ENCODE measurements at regions not wholly inside any gene's neighbourhood (a gene's known extent, or its start where the extent isn't known, plus 50 kb on each side); places are given as distances from the start of the nearest gene placed in this dataset.

- no peak for TF ChIP-seq CTCF (IDR thresholded peaks at IDR 0.05; ENCODE audit: low read depth, low read length)
- H3K4me3 ChIP-seq (ENCODE audit: low read depth, low read length) = no peak overlapping the region
Measured at GRCh38 chr16:66070140-66070917, 296.2 kb upstream of the CDH5 start.

DNA sequence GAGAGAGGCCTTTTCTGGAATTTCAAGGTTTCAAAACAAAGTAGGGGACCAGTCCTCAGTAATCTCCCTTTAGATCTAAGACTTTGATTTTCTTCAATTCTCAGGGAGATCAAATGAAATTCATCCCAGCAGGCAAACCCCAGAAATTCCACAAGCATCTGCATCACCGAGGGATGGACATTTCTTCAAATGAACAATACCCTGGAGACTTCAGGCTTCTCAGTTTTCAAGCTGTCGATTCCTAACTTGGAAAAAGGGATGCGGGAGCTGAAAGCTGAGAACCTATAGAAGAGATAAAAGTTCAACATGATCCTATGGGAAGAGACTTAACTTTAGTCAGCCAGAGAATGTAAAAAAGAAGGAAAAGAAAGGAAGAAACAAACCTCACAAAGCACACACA is 296.9 kb upstream of the CDH5 start:
- no peak for TF ChIP-seq CTCF (IDR thresholded peaks at IDR 0.05; ENCODE audit: low read depth, low read length)
- no peak overlapping the region for H3K4me3 ChIP-seq (ENCODE audit: low read depth, low read length)

DNA sequence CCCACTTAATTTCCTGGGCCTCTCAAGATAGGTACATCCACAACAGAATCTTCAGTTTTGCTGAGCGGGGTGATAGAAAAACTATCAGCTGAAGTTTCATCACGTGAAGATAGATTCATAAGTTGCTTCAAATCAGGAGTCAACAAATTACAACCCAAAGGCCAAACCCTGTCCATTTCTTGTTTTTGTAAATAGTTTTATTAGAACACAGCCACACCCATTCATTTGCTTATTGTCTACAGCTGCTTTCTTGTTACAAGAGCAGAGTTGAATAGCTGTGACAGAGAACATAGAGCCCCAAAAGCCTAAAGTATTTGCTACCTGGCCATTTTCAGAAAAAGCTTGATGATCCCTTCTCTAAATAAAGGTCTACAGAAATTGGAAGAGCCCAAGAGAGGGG is 300.1 kb upstream of the CDH5 start:
- no peak for TF ChIP-seq CTCF (IDR thresholded peaks at IDR 0.05; ENCODE audit: low read depth, low read length)
- no peak overlapping the region for H3K4me3 ChIP-seq (ENCODE audit: low read depth, low read length)

DNA sequence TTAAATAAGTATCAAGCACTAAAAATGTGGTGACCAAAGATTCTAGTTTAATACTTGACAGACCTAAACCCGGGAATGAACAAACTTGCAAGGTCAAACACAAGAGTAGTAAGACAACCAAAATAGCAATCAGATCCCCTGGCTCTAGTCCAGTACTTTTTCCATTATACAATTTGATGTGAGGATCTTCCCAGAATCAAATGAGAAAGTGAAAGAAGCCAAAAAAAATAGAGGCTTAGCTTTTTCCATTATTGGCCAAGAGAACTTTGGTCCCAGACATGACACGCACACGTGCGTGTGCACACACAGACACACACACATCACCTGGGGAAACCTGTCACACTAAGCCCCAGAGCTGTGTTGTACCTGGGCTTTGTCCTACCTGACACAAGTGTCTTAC is 300.6 kb upstream of the CDH5 start:
- no peak for TF ChIP-seq CTCF (IDR thresholded peaks at IDR 0.05; ENCODE audit: low read depth, low read length)
- no peak overlapping the region for H3K4me3 ChIP-seq (ENCODE audit: low read depth, low read length)

- no peak overlapping the region for H3K4me3 ChIP-seq (ENCODE audit: low read depth, low read length)
- no peak for TF ChIP-seq CTCF (IDR thresholded peaks at IDR 0.05; ENCODE audit: low read depth, low read length)
Measured at GRCh38 chr16:66064801-66065530, 301.5 kb upstream of the CDH5 start.

DNA sequence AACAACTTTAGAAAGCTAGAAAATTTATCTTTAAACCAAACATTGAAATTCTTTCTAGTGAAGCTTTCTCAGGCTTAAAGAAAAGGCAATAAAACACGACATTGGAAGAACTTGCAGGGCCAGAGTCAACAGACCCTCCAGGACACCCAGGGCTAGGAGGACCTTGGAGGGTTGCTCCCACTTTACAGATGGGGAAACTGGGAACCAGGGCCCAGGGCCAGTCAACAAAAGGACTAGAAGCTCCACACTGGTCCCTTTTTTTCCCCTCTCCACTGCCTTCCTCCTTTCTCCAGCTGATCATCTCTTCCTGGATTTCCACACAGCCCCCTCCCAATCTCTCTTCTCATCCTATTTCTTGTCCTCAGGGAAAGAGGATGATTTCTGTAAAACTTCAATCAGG is 307.7 kb upstream of the CDH5 start:
- H3K4me3 ChIP-seq (ENCODE audit: low read depth, low read length) = no peak overlapping the region
- no peak for TF ChIP-seq CTCF (IDR thresholded peaks at IDR 0.05; ENCODE audit: low read depth, low read length)

DNA sequence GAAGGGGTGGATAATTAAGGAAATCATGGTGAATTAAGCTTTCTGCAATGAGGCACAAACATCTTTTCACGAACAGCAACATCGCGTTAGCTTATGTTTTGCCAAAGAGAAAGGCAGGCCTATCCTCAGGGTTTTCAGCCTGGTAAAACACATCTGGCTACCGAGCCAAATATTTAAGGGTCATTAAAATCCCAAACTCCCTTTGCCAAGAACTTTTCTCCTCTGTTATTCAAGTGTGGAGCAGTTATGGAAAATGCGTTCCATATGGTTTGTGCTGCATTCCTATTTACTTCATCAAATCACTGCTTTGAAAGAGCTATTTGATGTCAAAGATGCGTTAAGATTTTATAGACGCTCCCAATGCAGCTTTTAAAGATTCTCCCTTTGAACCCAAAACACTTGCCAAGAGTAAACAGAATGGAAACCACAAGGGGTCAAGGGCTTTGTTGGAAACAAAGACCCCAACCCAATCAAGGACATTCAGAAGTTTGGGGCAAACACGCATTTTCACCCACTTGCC is 308.3 kb upstream of the CDH5 start:
- TF ChIP-seq CTCF (IDR thresholded peaks at IDR 0.05; ENCODE audit: low read depth, low read length) = no peak
- no peak overlapping the region for H3K4me3 ChIP-seq (ENCODE audit: low read depth, low read length)
